SU-DHL-6 (cell line): ENCODE measurements at regions not wholly inside any gene's neighbourhood (a gene's known extent, or its start where the extent isn't known, plus 50 kb on each side); places are given as distances from the start of the nearest gene placed in this dataset.

Experiments used
- H2AFZ ChIP-seq: fragments of 200-600 bp; sonication (generic); 2 replicates; pipeline ENCODE4 v1.6.1; 2014; ENCODE audit warnings: low read depth, mild to moderate bottlenecking, moderate library complexity, mixed read lengths, antibody characterized with exemption, low read length; ENCODE audit not compliant: severe bottlenecking
- H3F3A ChIP-seq: fragments of 200-600 bp; shearing (Covaris generic); 2 replicates; pipeline ENCODE4 v1.6.0; 2016; ENCODE audit warnings: antibody characterized with exemption, mild to moderate bottlenecking; ENCODE audit not compliant: insufficient read depth
- H3K27ac ChIP-seq: fragments of 200-600 bp; sonication (generic); 2 replicates; pipeline ENCODE4 v1.5.1; 2016; ENCODE audit warnings: low read depth, mild to moderate bottlenecking, low read length, moderate library complexity, mixed read lengths
- H3K27me3 ChIP-seq: fragments of 200-600 bp; sonication (generic), shearing (Covaris generic); 2 replicates; pipeline ENCODE4 v1.6.0; 2014; ENCODE audit warnings: mild to moderate bottlenecking, low read length
- H3K36me3 ChIP-seq: fragments of 200-600 bp; sonication (generic); 2 replicates; pipeline ENCODE4 v1.6.1; 2014; ENCODE audit warnings: mild to moderate bottlenecking, low read length, mixed read lengths
- H3K4me2 ChIP-seq: fragments of 300-600, 200-600 bp; shearing (Covaris generic), sonication (generic); 2 replicates; pipeline ENCODE4 v1.6.0; 2014; ENCODE audit warnings: low read length, low read depth, mild to moderate bottlenecking; ENCODE audit not compliant: poor library complexity, severe bottlenecking
- H3K4me3 ChIP-seq: fragments of 200-600 bp; sonication (generic); 2 replicates; pipeline ENCODE4 v1.5.1; 2014; ENCODE audit warnings: antibody characterized with exemption, low read length, mild to moderate bottlenecking, mixed read lengths; ENCODE audit not compliant: insufficient read depth, poor library complexity, severe bottlenecking
- H3K79me2 ChIP-seq: fragments of 200-600 bp; sonication (generic); 2 replicates; pipeline ENCODE4 v1.6.1; 2014; ENCODE audit warnings: mild to moderate bottlenecking, low read length, moderate library complexity; ENCODE audit not compliant: insufficient read depth
- H3K9ac ChIP-seq: fragments of 200-600 bp; sonication (generic); 2 replicates; pipeline ENCODE4 v1.7.0; 2014; ENCODE audit warnings: mild to moderate bottlenecking, low read length
- H3K9me2 ChIP-seq: fragments of 200-600 bp; sonication (generic); replicated peaks from 2 replicates; pipeline ENCODE4 v1.6.1; 2014; ENCODE audit warnings: low read length; ENCODE audit not compliant: insufficient read depth
- H3K9me3 ChIP-seq: fragments of 200-600 bp; sonication (generic); 2 replicates; pipeline ENCODE4 v1.6.1; 2014; ENCODE audit warnings: low read length, mixed read lengths; ENCODE audit not compliant: insufficient read depth
- H4K20me1 ChIP-seq: fragments of 200-600 bp; sonication (generic); 2 replicates; pipeline ENCODE4 v1.6.1; 2014; ENCODE audit warnings: low read depth, mild to moderate bottlenecking, antibody characterized with exemption, low read length, moderate library complexity, mixed read lengths
- CTCF ChIP-seq: fragments of 200-600 bp; sonication (generic); IDR thresholded peaks from one replicate; pipeline ENCODE4 v1.5.1; 2017; ENCODE audit warnings: antibody characterized with exemption, mild to moderate bottlenecking, low read length, moderate library complexity; ENCODE audit not compliant: insufficient read depth, poor library complexity, severe bottlenecking
- EZH2phosphoT487 ChIP-seq: fragments of 200-600 bp; sonication (generic), shearing (Covaris generic); conservative IDR thresholded peaks from 2 replicates; pipeline ENCODE4 v1.6.1; 2018; ENCODE audit warnings: mild to moderate bottlenecking, antibody characterized with exemption, low read length, moderate library complexity, mixed read lengths

GRCh38 chr2:223196331-223196730 is 144.3 kb downstream of the KCNE4 start:
- Histone ChIP-seq H3K9me2 (no peaks in the 10 kb centered on the region), H3K79me2 (no peaks in the 10 kb centered on the region), H3K27ac (no peak overlapping the region), H3K9me3 (no peaks in the 10 kb centered on the region), H3K4me3 (no peak overlapping the region), H3K4me2 (no peak overlapping the region), H2AFZ (no peak overlapping the region), H3K9ac (no peak overlapping the region), H3F3A (no peaks in the 10 kb centered on the region), H3K36me3 (no peaks in the 10 kb centered on the region), H3K27me3 (no peaks in the 10 kb centered on the region), H4K20me1 (no peaks in the 10 kb centered on the region)
- TF ChIP-seq CTCF (no peak), EZH2phosphoT487 (no peak)

- TF ChIP-seq EZH2phosphoT487 = no peak
- no peak for TF ChIP-seq CTCF
- Histone ChIP-seq H3K27me3 (no peaks in the 10 kb centered on the region), H3K79me2 (no peaks in the 10 kb centered on the region), H2AFZ (no peak overlapping the region), H3K9me3 (no peaks in the 10 kb centered on the region), H3K4me3 (no peak overlapping the region), H3K4me2 (no peak overlapping the region), H3K9ac (no peak overlapping the region), H3K27ac (no peak overlapping the region), H3K36me3 (no peaks in the 10 kb centered on the region), H3F3A (no peaks in the 10 kb centered on the region), H3K9me2 (no peaks in the 10 kb centered on the region), H4K20me1 (no peaks in the 10 kb centered on the region)
Measured at GRCh38 chr2:223197046-223197445, 145.1 kb downstream of the KCNE4 start.

GRCh38 chr2:223199531-223200515 is 147.8 kb downstream of the KCNE4 start:
- Histone ChIP-seq H4K20me1 (no peaks in the 10 kb centered on the region), H3K27ac (no peak overlapping the region), H3K4me2 (no peak overlapping the region), H2AFZ (no peak overlapping the region), H3K9me2 (no peaks in the 10 kb centered on the region), H3K27me3 (no peaks in the 10 kb centered on the region), H3K9me3 (no peaks in the 10 kb centered on the region), H3K4me3 (no peak overlapping the region), H3K9ac (no peak overlapping the region), H3K79me2 (no peaks in the 10 kb centered on the region), H3K36me3 (no peaks in the 10 kb centered on the region), H3F3A (no peaks in the 10 kb centered on the region)
- TF ChIP-seq EZH2phosphoT487 (no peak), CTCF (no peak)
